ENCODE measurements at regions not wholly inside any gene's neighbourhood (a gene's known extent, or its start where the extent isn't known, plus 50 kb on each side); places are given as distances from the start of the nearest gene placed in this dataset.
"Not testable (repeated sequence)": the region's sequence is repeated elsewhere in the genome, so short reads cannot be mapped to it uniquely, and the experiment has no call there.

GRCh38 chr11:98358551-98358950 is 662.2 kb upstream of the CNTN5 start:
- DNase-seq (ENCODE audit: insufficient read length, low spot score) = no peak
- FAIRE-seq = no peak
- no peak for TF ChIP-seq POLR2A (IDR thresholded peaks at IDR 0.05; ENCODE audit: low read depth, low read length)

- TF ChIP-seq POLR2A (IDR thresholded peaks at IDR 0.05; ENCODE audit: low read depth, low read length) = no peak
- DNase-seq (ENCODE audit: insufficient read length, low spot score) (no peak), FAIRE-seq (no peak)
Measured at GRCh38 chr11:98365190-98365589, 655.6 kb upstream of the CNTN5 start.

- FAIRE-seq (no peak), DNase-seq (ENCODE audit: insufficient read length, low spot score) (no peak)
- no peak for TF ChIP-seq POLR2A (IDR thresholded peaks at IDR 0.05; ENCODE audit: low read depth, low read length)
Measured at GRCh38 chr11:98365941-98366340, 654.8 kb upstream of the CNTN5 start.

- FAIRE-seq = no peak
- DNase-seq (ENCODE audit: insufficient read length, low spot score) = no peak
- TF ChIP-seq POLR2A (IDR thresholded peaks at IDR 0.05; ENCODE audit: low read depth, low read length) = no peak
Measured at GRCh38 chr11:98390391-98390790, 630.4 kb upstream of the CNTN5 start.

GRCh38 chr11:98394500-98394899 is 626.2 kb upstream of the CNTN5 start:
- FAIRE-seq; DNase-seq (ENCODE audit: insufficient read length, low spot score): not testable (repeated sequence)

- no peak for TF ChIP-seq POLR2A (IDR thresholded peaks at IDR 0.05; ENCODE audit: low read depth, low read length)
- DNase-seq (ENCODE audit: insufficient read length, low spot score) (no peak), FAIRE-seq (no peak)
Measured at GRCh38 chr11:98398508-98398907, 622.2 kb upstream of the CNTN5 start.

GRCh38 chr11:98409069-98409468 is 611.7 kb upstream of the CNTN5 start:
- DNase-seq (ENCODE audit: insufficient read length, low spot score) (no peak), FAIRE-seq (no peak)
- TF ChIP-seq POLR2A (IDR thresholded peaks at IDR 0.05; ENCODE audit: low read depth, low read length) = no peak

- no peak for TF ChIP-seq POLR2A (IDR thresholded peaks at IDR 0.05; ENCODE audit: low read depth, low read length)
- DNase-seq (ENCODE audit: insufficient read length, low spot score) (no peak), FAIRE-seq (no peak)
Measured at GRCh38 chr11:98411777-98412176, 609.0 kb upstream of the CNTN5 start.

- no peak for TF ChIP-seq POLR2A (IDR thresholded peaks at IDR 0.05; ENCODE audit: low read depth, low read length)
Measured at GRCh38 chr11:98417256-98417755, 603.4 kb upstream of the CNTN5 start.

GRCh38 chr11:98423933-98424332 is 596.8 kb upstream of the CNTN5 start:
- DNase-seq (ENCODE audit: insufficient read length, low spot score) (no peak), FAIRE-seq (no peak)
- TF ChIP-seq POLR2A (IDR thresholded peaks at IDR 0.05; ENCODE audit: low read depth, low read length) = no peak

More at GRCh38 chr11:98417256-98417755, 603.4 kb upstream of the CNTN5 start:
- FAIRE-seq = no peak
- DNase-seq (ENCODE audit: insufficient read length, low spot score) = no peak

- not testable (repeated sequence) for DNase-seq (ENCODE audit: insufficient read length, low spot score); FAIRE-seq
Measured at GRCh38 chr11:98424773-98425172, 596.0 kb upstream of the CNTN5 start.

- TF ChIP-seq POLR2A (IDR thresholded peaks at IDR 0.05; ENCODE audit: low read depth, low read length) = no peak
- FAIRE-seq (no peak), DNase-seq (ENCODE audit: insufficient read length, low spot score) (no peak)
Measured at GRCh38 chr11:98431463-98432359, 589.0 kb upstream of the CNTN5 start.

- no peak for TF ChIP-seq POLR2A (IDR thresholded peaks at IDR 0.05; ENCODE audit: low read depth, low read length)
- FAIRE-seq (no peak), DNase-seq (ENCODE audit: insufficient read length, low spot score) (no peak)
Measured at GRCh38 chr11:98434296-98434695, 586.5 kb upstream of the CNTN5 start.

- no peak for DNase-seq (ENCODE audit: insufficient read length, low spot score)
- no peak for FAIRE-seq
- TF ChIP-seq POLR2A (IDR thresholded peaks at IDR 0.05; ENCODE audit: low read depth, low read length) = no peak
Measured at GRCh38 chr11:98453378-98453777, 567.4 kb upstream of the CNTN5 start.
